ENCODE measurements at regions not wholly inside any gene's neighbourhood (a gene's known extent, or its start where the extent isn't known, plus 50 kb on each side); places are given as distances from the start of the nearest gene placed in this dataset.

DNA sequence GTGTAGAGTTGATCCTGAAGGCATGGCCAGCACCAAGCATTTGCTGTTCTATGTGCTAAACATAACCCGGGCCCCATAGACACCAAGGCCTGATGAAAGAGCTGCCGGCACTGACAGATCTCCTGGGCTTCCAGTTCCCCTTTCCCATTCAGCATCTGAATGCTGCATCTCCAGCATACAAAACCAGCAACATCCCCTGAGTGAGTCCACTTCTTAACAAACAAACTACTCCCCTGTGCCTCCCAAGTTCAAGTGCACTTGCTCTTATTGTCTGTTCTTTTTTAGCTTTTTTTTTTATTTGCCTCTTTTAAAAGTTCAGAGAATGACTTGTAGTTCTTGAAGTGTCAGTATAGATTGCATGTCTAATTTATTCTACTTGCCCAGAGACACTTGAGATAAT is 156.0 kb downstream of the EDEM1 start:
- no peak overlapping the region for H3K4me3 ChIP-seq (ENCODE audit: control insufficient read depth, low read depth, low read length)
- no peak for DNase-seq (ENCODE audit: low read depth)
- TF ChIP-seq, protein P1, sequence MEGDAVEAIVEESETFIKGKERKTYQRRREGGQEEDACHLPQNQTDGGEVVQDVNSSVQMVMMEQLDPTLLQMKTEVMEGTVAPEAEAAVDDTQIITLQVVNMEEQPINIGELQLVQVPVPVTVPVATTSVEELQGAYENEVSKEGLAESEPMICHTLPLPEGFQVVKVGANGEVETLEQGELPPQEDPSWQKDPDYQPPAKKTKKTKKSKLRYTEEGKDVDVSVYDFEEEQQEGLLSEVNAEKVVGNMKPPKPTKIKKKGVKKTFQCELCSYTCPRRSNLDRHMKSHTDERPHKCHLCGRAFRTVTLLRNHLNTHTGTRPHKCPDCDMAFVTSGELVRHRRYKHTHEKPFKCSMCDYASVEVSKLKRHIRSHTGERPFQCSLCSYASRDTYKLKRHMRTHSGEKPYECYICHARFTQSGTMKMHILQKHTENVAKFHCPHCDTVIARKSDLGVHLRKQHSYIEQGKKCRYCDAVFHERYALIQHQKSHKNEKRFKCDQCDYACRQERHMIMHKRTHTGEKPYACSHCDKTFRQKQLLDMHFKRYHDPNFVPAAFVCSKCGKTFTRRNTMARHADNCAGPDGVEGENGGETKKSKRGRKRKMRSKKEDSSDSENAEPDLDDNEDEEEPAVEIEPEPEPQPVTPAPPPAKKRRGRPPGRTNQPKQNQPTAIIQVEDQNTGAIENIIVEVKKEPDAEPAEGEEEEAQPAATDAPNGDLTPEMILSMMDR (conservative IDR thresholded peaks at IDR 0.05; ENCODE audit: control insufficient read depth, insufficient read depth, low read depth, low read length) = no peak

DNA sequence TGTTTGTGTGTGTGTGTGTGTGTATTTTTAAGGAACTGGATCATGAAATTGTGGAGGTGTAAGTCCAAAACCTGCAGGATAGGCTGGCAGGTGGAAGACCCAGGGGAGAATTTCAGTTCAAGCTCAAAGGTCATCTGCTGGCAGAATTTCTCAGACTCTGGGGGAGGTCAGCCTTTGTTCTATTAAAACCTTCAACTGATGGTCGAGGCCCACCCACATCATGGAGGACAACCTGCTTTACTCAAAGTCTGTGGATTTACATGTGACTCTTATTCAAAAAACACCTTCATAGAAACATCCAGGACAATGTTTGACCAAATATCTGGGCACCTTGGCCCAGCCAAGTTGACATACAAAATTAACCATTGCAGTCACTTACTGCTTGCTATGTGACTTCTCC is 157.2 kb downstream of the EDEM1 start:
- TF ChIP-seq, protein P1 (conservative IDR thresholded peaks at IDR 0.05; ENCODE audit: control insufficient read depth, insufficient read depth, low read depth, low read length) = no peak

DNA sequence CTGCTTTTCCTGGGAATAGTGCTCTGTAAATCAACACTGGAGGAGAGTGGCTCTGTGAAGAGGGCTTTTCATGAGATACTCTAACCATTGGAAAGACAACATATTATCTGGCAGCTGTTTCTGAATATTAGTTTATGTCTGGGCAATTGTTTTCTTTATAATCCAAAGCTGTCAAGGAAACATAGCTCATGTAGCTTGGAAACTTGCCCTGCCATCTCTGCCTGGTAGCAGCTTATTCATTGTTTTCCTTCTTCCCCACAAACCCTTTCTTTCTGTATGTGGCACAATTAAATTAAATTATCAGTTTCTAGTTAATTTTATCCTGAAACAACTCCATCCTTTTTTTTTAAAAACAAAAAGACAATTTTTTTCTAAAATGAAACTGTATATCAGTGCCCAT is 160.0 kb downstream of the EDEM1 start:
- no peak overlapping the region for H3K4me3 ChIP-seq (ENCODE audit: control insufficient read depth, low read depth, low read length)
- DNase-seq (ENCODE audit: low read depth) = no peak
- TF ChIP-seq, protein P1 (conservative IDR thresholded peaks at IDR 0.05; ENCODE audit: control insufficient read depth, insufficient read depth, low read depth, low read length) = no peak

More for the DNA sequence above, 157.2 kb downstream of the EDEM1 start:
- no peak overlapping the region for H3K4me3 ChIP-seq (ENCODE audit: control insufficient read depth, low read depth, low read length)
- DNase-seq (ENCODE audit: low read depth) = no peak

DNA sequence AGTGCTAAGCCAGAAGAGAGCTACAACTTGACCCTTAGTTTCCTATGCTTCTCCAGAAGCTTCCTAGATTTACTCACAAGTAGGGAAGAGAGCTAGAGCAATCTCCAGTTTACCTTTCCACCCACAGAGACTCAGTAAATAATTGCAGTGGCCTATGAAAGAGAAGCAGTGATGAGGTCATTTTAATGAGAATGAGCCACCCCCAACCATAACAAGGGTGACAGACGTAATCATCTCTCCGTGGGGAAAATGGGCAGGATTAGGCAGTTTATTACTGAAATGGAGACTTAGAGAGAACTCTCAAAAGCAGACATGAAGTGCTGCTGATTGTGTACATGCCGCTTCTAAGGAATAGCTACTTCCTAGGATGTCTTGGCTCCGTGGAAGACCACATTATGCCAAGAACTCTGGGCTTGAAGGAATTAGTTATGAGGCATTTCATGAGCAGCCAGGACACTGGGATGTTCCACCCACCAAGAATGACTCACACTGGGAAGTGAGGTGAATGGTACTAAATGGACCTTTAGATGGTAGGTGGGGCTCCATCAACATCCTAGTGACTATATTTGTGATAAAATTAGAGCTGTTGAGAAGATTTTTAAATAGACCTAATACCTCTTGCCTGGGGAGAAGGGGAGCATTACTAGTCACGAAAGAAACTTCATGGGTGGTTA is 160.9 kb downstream of the EDEM1 start:
- peak; percentile 38 for DNase-seq (ENCODE audit: low read depth)
- no peak overlapping the region for H3K4me3 ChIP-seq (ENCODE audit: control insufficient read depth, low read depth, low read length)
- TF ChIP-seq, protein P1 (conservative IDR thresholded peaks at IDR 0.05; ENCODE audit: control insufficient read depth, insufficient read depth, low read depth, low read length) = no peak

DNA sequence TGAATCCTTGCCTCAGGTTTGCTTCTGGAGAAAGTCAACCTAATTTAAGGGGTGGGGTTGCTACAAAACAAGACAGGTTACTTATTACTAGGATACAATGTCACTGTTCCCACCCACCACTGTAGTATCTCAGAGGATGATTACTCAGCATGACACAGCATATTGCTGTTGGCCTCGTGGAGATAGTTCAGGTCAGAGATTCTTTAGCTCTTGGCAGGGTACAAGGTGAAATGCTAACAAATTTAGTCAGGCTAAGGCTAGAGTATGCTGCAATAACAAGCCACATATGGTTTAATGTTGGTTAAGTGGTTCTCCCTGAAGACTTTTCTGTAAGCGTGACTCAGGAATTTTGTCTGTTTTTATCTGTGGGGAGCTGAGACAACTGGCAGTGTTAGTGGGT is 161.8 kb downstream of the EDEM1 start:
- TF ChIP-seq, protein P1 (conservative IDR thresholded peaks at IDR 0.05; ENCODE audit: control insufficient read depth, insufficient read depth, low read depth, low read length) = no peak

DNA sequence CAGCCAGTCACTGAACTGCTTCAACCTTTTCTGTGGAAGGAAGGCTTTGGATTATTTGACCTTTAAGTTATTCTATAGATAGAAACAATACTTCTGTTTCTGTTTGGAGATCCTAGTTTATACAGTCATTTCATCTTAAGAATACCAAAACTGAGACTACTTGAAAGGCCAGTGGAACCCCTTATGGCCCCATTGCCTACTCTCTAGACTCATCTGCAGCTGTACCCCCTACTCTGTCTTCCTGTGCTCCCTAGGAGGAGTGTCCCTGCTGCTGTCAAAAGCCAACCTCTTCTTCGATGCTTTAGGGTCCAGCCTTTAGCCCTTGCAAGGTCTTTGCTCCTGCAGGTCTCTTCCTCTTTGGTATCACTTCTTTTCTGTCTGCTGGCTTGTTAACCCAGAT is 169.6 kb downstream of the EDEM1 start:
- H3K4me3 ChIP-seq (ENCODE audit: control insufficient read depth, low read depth, low read length) = no peak overlapping the region
- TF ChIP-seq, protein P1 (conservative IDR thresholded peaks at IDR 0.05; ENCODE audit: control insufficient read depth, insufficient read depth, low read depth, low read length) = no peak
- no peak for DNase-seq (ENCODE audit: low read depth)

More for the DNA sequence above, 161.8 kb downstream of the EDEM1 start:
- DNase-seq (ENCODE audit: low read depth) = peak; percentile 22
- no peak overlapping the region for H3K4me3 ChIP-seq (ENCODE audit: control insufficient read depth, low read depth, low read length)
